ENCODE measurements at regions not wholly inside any gene's neighbourhood (a gene's known extent, or its start where the extent isn't known, plus 50 kb on each side); places are given as distances from the start of the nearest gene placed in this dataset.

GRCh38 chr4:181278941-181279340 lies 964.3 kb upstream of the TENM3 start:
- no peak for ATAC-seq (replicated peaks in 1 of 4)
- Mint-ChIP-seq H3K4me1 (no peaks in the 10 kb centered on the region), H3K36me3 (no peaks in the 10 kb centered on the region), H3K27ac (no peak overlapping the region), H3K4me3 (no peak overlapping the region), H3K9me3 (peaks cover 0 to 8% (median 7%) of the 10 kb centered on the region in 3 donors), H3K27me3 (no peaks in the 10 kb centered on the region)
- Histone ChIP-seq H3K27me3 (replicated peaks in 1 of 2; ENCODE audit: control insufficient read depth in 2 of 2, extremely low read depth in 1 of 2, insufficient read depth in 2 of 2, low read length in 1 of 2) (no peaks in the 10 kb centered on the region), H3K4me1 (ENCODE audit: control insufficient read depth in 1 of 2, extremely low read depth in 1 of 2, insufficient read depth in 2 of 2, low read length in 2 of 2) (no peaks in the 10 kb centered on the region), H3K36me3 (ENCODE audit: control insufficient read depth in 2 of 2, extremely low read depth in 1 of 2, insufficient read depth in 1 of 2, low read length in 1 of 2) (no peaks in the 10 kb centered on the region), H3K4me3 (ENCODE audit: control insufficient read depth in 1 of 2, extremely low read depth in 1 of 2, low read length in 1 of 2) (no peak overlapping the region), H3K27ac (ENCODE audit: low read length) (no peak overlapping the region), H3K9me3 (no peaks in the 10 kb centered on the region)
- no peak for DNase-seq
- ChIA-PET CTCF (no interaction called here), POLR2A (interaction anchor here in 1 of 2 donors (0.7 kb wide), 1 partner anchor 142 kb away, joined by 3 read pairs; no protein-coding TSS in a partner anchor)
- WGBS (ENCODE audit: insufficient coverage), result 100% methylated on average over 1 of the region's 3 CpGs

DNA sequence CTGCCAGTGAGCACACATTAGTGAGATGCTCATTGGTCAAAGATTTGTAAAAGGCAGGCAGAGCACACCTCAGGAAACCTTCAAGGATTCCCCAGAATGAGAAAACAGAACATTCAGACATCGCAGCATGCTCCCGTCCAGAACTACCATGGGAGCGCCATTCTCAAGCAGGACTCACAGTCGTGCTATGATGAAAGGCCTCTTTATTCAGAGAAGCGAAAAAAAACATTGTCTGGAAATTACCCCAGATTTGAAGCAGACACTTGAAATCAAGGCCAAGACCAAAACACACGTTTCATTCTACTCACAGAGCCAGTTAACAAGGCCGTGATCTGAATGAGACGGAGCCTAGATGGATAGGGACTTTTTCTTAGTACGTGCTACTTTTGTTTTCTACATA lies 961.8 kb upstream of the TENM3 start:
- no peaks in the 10 kb centered on the region for H3K36me3 Mint-ChIP-seq
- ChIA-PET POLR2A (no interaction called here), CTCF (no interaction called here)
- Histone ChIP-seq H3K27ac (ENCODE audit: low read length) (no peak overlapping the region), H3K4me3 (ENCODE audit: control insufficient read depth in 1 of 2, extremely low read depth in 1 of 2, low read length in 1 of 2) (no peak overlapping the region), H3K4me1 (ENCODE audit: control insufficient read depth in 1 of 2, extremely low read depth in 1 of 2, insufficient read depth in 2 of 2, low read length in 2 of 2) (no peaks in the 10 kb centered on the region), H3K27me3 (replicated peaks in 1 of 2; ENCODE audit: control insufficient read depth in 2 of 2, extremely low read depth in 1 of 2, insufficient read depth in 2 of 2, low read length in 1 of 2) (no peaks in the 10 kb centered on the region), H3K9me3 (no peaks in the 10 kb centered on the region), H3K36me3 (ENCODE audit: control insufficient read depth in 2 of 2, extremely low read depth in 1 of 2, insufficient read depth in 1 of 2, low read length in 1 of 2) (no peaks in the 10 kb centered on the region)
- peaks cover 6 to 8% (median 7%) of the 10 kb centered on the region in 3 donors for H3K9me3 Mint-ChIP-seq
- DNase-seq (no peak), ATAC-seq (replicated peaks in 1 of 4) (no peak)
- H3K27me3 Mint-ChIP-seq, result no peaks in the 10 kb centered on the region
- WGBS (ENCODE audit: insufficient coverage), result 93% methylated on average over 5 of the region's 9 CpGs
- no peak overlapping the region for H3K27ac Mint-ChIP-seq
- H3K4me3 Mint-ChIP-seq, result no peak overlapping the region
- no peaks in the 10 kb centered on the region for H3K4me1 Mint-ChIP-seq

- Mint-ChIP-seq H3K4me1 (no peaks in the 10 kb centered on the region), H3K36me3 (no peaks in the 10 kb centered on the region), H3K4me3 (no peak overlapping the region), H3K27me3 (no peaks in the 10 kb centered on the region), H3K9me3 (peaks cover 0 to 12% (median 3%) of the 10 kb centered on the region in 3 donors), H3K27ac (no peak overlapping the region)
- H3K4me1 ChIP-seq (ENCODE audit: control insufficient read depth in 1 of 2, extremely low read depth in 1 of 2, insufficient read depth in 2 of 2, low read length in 2 of 2), result no peaks in the 10 kb centered on the region
- no peak for ATAC-seq (replicated peaks in 1 of 4)
- H3K36me3 ChIP-seq (ENCODE audit: control insufficient read depth in 2 of 2, extremely low read depth in 1 of 2, insufficient read depth in 1 of 2, low read length in 1 of 2), result no peaks in the 10 kb centered on the region
- H3K27ac ChIP-seq (ENCODE audit: low read length), result no peak overlapping the region
- ChIA-PET CTCF (no interaction called here), POLR2A (no interaction called here)
- no peak for DNase-seq
- no peaks in the 10 kb centered on the region for H3K27me3 ChIP-seq (replicated peaks in 1 of 2; ENCODE audit: control insufficient read depth in 2 of 2, extremely low read depth in 1 of 2, insufficient read depth in 2 of 2, low read length in 1 of 2)
- 78% methylated on average over 7 of the region's 7 CpGs for WGBS (ENCODE audit: insufficient coverage)
- no peaks in the 10 kb centered on the region for H3K9me3 ChIP-seq
- H3K4me3 ChIP-seq (ENCODE audit: control insufficient read depth in 1 of 2, extremely low read depth in 1 of 2, low read length in 1 of 2), result no peak overlapping the region
Observed at GRCh38 chr4:181289198-181289597, 954.0 kb upstream of the TENM3 start.

DNA sequence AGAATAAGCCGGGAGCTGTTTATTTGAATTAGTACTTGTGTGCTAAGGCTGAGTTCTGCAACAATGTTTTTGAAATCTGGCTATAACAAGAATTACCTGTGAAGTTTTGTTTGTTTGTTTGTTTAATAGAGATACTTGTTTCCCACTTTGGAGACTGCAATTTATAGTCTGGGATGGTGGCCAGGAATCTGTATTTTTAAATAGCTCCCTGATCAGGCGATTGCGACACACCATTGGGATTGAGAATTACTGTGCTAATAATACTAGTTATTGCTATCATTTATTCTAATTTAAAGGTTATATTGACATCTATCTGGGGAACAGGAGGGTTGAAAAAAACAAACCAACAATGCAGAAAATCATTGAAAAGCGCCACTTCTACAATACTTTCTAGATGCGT lies 951.6 kb upstream of the TENM3 start:
- no peaks in the 10 kb centered on the region for H3K36me3 Mint-ChIP-seq
- H3K27me3 Mint-ChIP-seq, result no peaks in the 10 kb centered on the region
- no peaks in the 10 kb centered on the region for H3K4me1 ChIP-seq (ENCODE audit: control insufficient read depth in 1 of 2, extremely low read depth in 1 of 2, insufficient read depth in 2 of 2, low read length in 2 of 2)
- ChIA-PET POLR2A (no interaction called here), CTCF (interaction anchor here in 1 of 2 donors (0.9 kb wide), 1 partner anchor 10 kb away, joined by 6 read pairs; no protein-coding TSS in a partner anchor)
- H3K4me3 ChIP-seq (ENCODE audit: control insufficient read depth in 1 of 2, extremely low read depth in 1 of 2, low read length in 1 of 2), result no peak overlapping the region
- no peak overlapping the region for H3K4me3 Mint-ChIP-seq
- no peaks in the 10 kb centered on the region for H3K27me3 ChIP-seq (replicated peaks in 1 of 2; ENCODE audit: control insufficient read depth in 2 of 2, extremely low read depth in 1 of 2, insufficient read depth in 2 of 2, low read length in 1 of 2)
- no peak for DNase-seq
- no CpG with 5 or more reads among the region's 5 CpGs for WGBS (ENCODE audit: insufficient coverage)
- no peak overlapping the region for H3K27ac Mint-ChIP-seq
- no peak for ATAC-seq (replicated peaks in 1 of 4)
- H3K4me1 Mint-ChIP-seq, result no peaks in the 10 kb centered on the region
- H3K9me3 ChIP-seq, result no peaks in the 10 kb centered on the region
- H3K27ac ChIP-seq (ENCODE audit: low read length), result no peak overlapping the region
- H3K36me3 ChIP-seq (ENCODE audit: control insufficient read depth in 2 of 2, extremely low read depth in 1 of 2, insufficient read depth in 1 of 2, low read length in 1 of 2), result no peaks in the 10 kb centered on the region
- H3K9me3 Mint-ChIP-seq, result peaks cover 4 to 9% (median 5%) of the 10 kb centered on the region in 3 donors

DNA sequence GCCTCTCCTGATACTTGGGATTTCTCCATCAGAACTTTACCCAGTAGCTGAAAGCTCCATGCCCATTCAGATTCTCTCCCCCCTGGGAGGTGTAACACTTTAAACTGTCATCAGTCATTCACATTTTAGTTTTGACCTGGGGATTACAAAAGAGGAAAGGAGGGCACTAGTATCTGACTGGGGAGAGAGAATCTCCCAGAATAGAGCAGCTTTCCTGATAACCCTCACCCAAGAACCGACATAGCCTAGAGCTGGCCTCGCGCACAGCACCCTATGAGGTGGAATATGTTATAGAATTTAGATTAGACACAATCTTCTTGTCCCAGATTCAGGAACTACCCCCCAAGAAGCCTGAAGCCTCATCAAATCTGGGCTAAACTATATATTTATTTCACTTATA lies 950.2 kb upstream of the TENM3 start:
- peaks cover 2 to 10% (median 4%) of the 10 kb centered on the region in 3 donors for H3K9me3 Mint-ChIP-seq
- no peak for ATAC-seq (replicated peaks in 1 of 4)
- no peaks in the 10 kb centered on the region for H3K27me3 Mint-ChIP-seq
- H3K27me3 ChIP-seq (replicated peaks in 1 of 2; ENCODE audit: control insufficient read depth in 2 of 2, extremely low read depth in 1 of 2, insufficient read depth in 2 of 2, low read length in 1 of 2), result no peaks in the 10 kb centered on the region
- H3K27ac ChIP-seq (ENCODE audit: low read length), result no peak overlapping the region
- no peaks in the 10 kb centered on the region for H3K4me1 Mint-ChIP-seq
- CTCF ChIA-PET, result no interaction called here
- H3K36me3 Mint-ChIP-seq, result no peaks in the 10 kb centered on the region
- POLR2A ChIA-PET, result no interaction called here
- WGBS (ENCODE audit: insufficient coverage), result no CpG with 5 or more reads among the region's 3 CpGs
- no peak overlapping the region for H3K27ac Mint-ChIP-seq
- H3K4me3 Mint-ChIP-seq, result no peak overlapping the region
- no peaks in the 10 kb centered on the region for H3K4me1 ChIP-seq (ENCODE audit: control insufficient read depth in 1 of 2, extremely low read depth in 1 of 2, insufficient read depth in 2 of 2, low read length in 2 of 2)
- no peaks in the 10 kb centered on the region for H3K36me3 ChIP-seq (ENCODE audit: control insufficient read depth in 2 of 2, extremely low read depth in 1 of 2, insufficient read depth in 1 of 2, low read length in 1 of 2)
- no peak for DNase-seq
- H3K4me3 ChIP-seq (ENCODE audit: control insufficient read depth in 1 of 2, extremely low read depth in 1 of 2, low read length in 1 of 2), result no peak overlapping the region
- no peaks in the 10 kb centered on the region for H3K9me3 ChIP-seq

- Mint-ChIP-seq H3K36me3 (no peaks in the 10 kb centered on the region), H3K27me3 (no peaks in the 10 kb centered on the region), H3K4me1 (no peaks in the 10 kb centered on the region), H3K9me3 (peaks cover 0 to 10% (median 4%) of the 10 kb centered on the region in 3 donors), H3K27ac (no peak overlapping the region), H3K4me3 (no peak overlapping the region)
- ATAC-seq (replicated peaks in 1 of 4) (no peak), DNase-seq (no peak)
- ChIA-PET CTCF (no interaction called here), POLR2A (no interaction called here)
- Histone ChIP-seq H3K27me3 (replicated peaks in 1 of 2; ENCODE audit: control insufficient read depth in 2 of 2, extremely low read depth in 1 of 2, insufficient read depth in 2 of 2, low read length in 1 of 2) (no peaks in the 10 kb centered on the region), H3K4me3 (ENCODE audit: control insufficient read depth in 1 of 2, extremely low read depth in 1 of 2, low read length in 1 of 2) (no peak overlapping the region), H3K36me3 (ENCODE audit: control insufficient read depth in 2 of 2, extremely low read depth in 1 of 2, insufficient read depth in 1 of 2, low read length in 1 of 2) (no peaks in the 10 kb centered on the region), H3K27ac (ENCODE audit: low read length) (no peak overlapping the region), H3K9me3 (no peaks in the 10 kb centered on the region), H3K4me1 (ENCODE audit: control insufficient read depth in 1 of 2, extremely low read depth in 1 of 2, insufficient read depth in 2 of 2, low read length in 2 of 2) (no peaks in the 10 kb centered on the region)
- WGBS (ENCODE audit: insufficient coverage), result 86% methylated on average over 7 of the region's 10 CpGs
Observed at GRCh38 chr4:181293541-181293940, 949.7 kb upstream of the TENM3 start.

- H3K36me3 ChIP-seq (ENCODE audit: control insufficient read depth in 2 of 2, extremely low read depth in 1 of 2, insufficient read depth in 1 of 2, low read length in 1 of 2), result no peaks in the 10 kb centered on the region
- Mint-ChIP-seq H3K27ac (no peak overlapping the region), H3K9me3 (peaks cover 0 to 10% (median 4%) of the 10 kb centered on the region in 3 donors), H3K4me1 (no peaks in the 10 kb centered on the region), H3K27me3 (no peaks in the 10 kb centered on the region), H3K36me3 (no peaks in the 10 kb centered on the region), H3K4me3 (no peak overlapping the region)
- no peaks in the 10 kb centered on the region for H3K27me3 ChIP-seq (replicated peaks in 1 of 2; ENCODE audit: control insufficient read depth in 2 of 2, extremely low read depth in 1 of 2, insufficient read depth in 2 of 2, low read length in 1 of 2)
- no CpG with 5 or more reads among the region's 2 CpGs for WGBS (ENCODE audit: insufficient coverage)
- H3K4me3 ChIP-seq (ENCODE audit: control insufficient read depth in 1 of 2, extremely low read depth in 1 of 2, low read length in 1 of 2), result no peak overlapping the region
- ChIA-PET CTCF (no interaction called here), POLR2A (no interaction called here)
- H3K27ac ChIP-seq (ENCODE audit: low read length), result no peak overlapping the region
- DNase-seq (no peak), ATAC-seq (replicated peaks in 1 of 4) (no peak)
- no peaks in the 10 kb centered on the region for H3K9me3 ChIP-seq
- H3K4me1 ChIP-seq (ENCODE audit: control insufficient read depth in 1 of 2, extremely low read depth in 1 of 2, insufficient read depth in 2 of 2, low read length in 2 of 2), result no peaks in the 10 kb centered on the region
Observed at GRCh38 chr4:181294421-181294820, 948.8 kb upstream of the TENM3 start.
